ENCODE measurements at regions not wholly inside any gene's neighbourhood (a gene's known extent, or its start where the extent isn't known, plus 50 kb on each side); places are given as distances from the start of the nearest gene placed in this dataset.

- TF ChIP-seq CTCF (IDR thresholded peaks at IDR 0.05; ENCODE audit: low read depth, low read length), result no peak
- TF ChIP-seq EZH2phosphoT487 (IDR thresholded peaks at IDR 0.05; ENCODE audit: low read depth), result no peak
Observed at GRCh38 chr10:57627642-57628178, 640.0 kb downstream of the IPMK start.

Data from OCI-LY3 (cell line).